Thyroid gland (tissue), 4 donors: ENCODE measurements at regions not wholly inside any gene's neighbourhood (a gene's known extent, or its start where the extent isn't known, plus 50 kb on each side); places are given as distances from the start of the nearest gene placed in this dataset.

Experiments used
- POLR2A ChIP-seq, 2 donors: fragments of 450-650 bp; IDR thresholded peaks; one replicate each; pipeline ENCODE4 v1.6.1; 2017; ENCODE audit warnings: antibody characterized with exemption in 2 of 2, mild to moderate bottlenecking in 2 of 2, moderate library complexity in 1 of 2
- TF ChIP-seq, protein P1 (sequence below), 6 experiments: fragments of 200-600 bp in 3 of 6; fragments of 450-650 bp in 3 of 6; sonication (generic) in 3 of 6; IDR thresholded peaks; one replicate each; pipeline ENCODE4 v1.5.1; 2016 to 2019; ENCODE audit warnings: antibody characterized with exemption in 6 of 6, mild to moderate bottlenecking in 2 of 6, inconsistent platforms in 1 of 6, moderate library complexity in 1 of 6

DNA sequence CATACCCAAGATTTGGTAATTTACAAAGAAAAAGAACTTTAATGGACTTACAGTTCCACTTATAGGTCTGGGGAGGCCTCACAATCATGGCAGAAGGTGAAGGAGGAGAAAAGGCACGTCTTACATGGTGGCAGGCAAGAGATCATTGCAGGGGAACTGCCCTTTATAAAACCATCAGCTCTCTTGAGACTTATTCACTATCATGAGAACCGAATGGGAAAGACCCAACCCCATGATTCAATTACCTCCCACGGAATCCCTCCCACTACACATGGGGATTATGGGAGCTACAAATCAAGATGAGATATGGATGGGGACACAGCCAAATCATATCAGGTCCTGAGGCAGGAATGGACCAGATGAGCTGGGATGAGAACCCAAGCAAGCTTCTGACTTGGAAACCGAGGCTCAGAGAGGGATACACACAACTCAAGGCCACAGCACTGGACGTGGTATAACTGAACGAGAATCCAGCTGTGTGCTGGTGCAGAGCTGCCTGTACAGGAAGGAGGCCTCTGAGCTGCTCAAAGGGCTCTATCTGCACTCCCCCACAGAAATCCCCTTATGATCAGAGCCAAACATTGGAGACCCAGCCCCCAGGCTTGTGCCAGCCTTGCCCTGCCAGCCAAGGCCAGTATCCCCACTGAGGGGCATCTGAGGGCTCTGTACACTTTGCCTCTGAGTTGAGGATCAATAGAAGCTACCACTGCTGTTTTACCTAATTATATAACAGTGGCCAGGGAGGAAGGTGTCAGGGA lies 137.8 kb downstream of the CEBPB start:
- no peak for TF ChIP-seq POLR2A (IDR thresholded peaks at IDR 0.05)
- TF ChIP-seq, protein P1, sequence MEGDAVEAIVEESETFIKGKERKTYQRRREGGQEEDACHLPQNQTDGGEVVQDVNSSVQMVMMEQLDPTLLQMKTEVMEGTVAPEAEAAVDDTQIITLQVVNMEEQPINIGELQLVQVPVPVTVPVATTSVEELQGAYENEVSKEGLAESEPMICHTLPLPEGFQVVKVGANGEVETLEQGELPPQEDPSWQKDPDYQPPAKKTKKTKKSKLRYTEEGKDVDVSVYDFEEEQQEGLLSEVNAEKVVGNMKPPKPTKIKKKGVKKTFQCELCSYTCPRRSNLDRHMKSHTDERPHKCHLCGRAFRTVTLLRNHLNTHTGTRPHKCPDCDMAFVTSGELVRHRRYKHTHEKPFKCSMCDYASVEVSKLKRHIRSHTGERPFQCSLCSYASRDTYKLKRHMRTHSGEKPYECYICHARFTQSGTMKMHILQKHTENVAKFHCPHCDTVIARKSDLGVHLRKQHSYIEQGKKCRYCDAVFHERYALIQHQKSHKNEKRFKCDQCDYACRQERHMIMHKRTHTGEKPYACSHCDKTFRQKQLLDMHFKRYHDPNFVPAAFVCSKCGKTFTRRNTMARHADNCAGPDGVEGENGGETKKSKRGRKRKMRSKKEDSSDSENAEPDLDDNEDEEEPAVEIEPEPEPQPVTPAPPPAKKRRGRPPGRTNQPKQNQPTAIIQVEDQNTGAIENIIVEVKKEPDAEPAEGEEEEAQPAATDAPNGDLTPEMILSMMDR (IDR thresholded peaks at IDR 0.05) = no peak
